IPS-15b (cell line): ENCODE measurements at regions not wholly inside any gene's neighbourhood (a gene's known extent, or its start where the extent isn't known, plus 50 kb on each side); places are given as distances from the start of the nearest gene placed in this dataset.
A peak's percentile ranks its signal among the peaks of the same experiment; 100 is the strongest.
"Not testable (repeated sequence)": the region's sequence is repeated elsewhere in the genome, so short reads cannot be mapped to it uniquely, and the experiment has no call there.

Experiments
- H3K27me3 ChIP-seq: one replicate; pipeline ENCODE4 v1.6.1; 2013; ENCODE audit warnings: low read length; ENCODE audit not compliant: control insufficient read depth, insufficient read depth
- H3K36me3 ChIP-seq: one replicate; pipeline ENCODE4 v1.6.1; 2013; ENCODE audit warnings: low read length; ENCODE audit not compliant: control insufficient read depth, insufficient read depth
- H3K4me1 ChIP-seq: one replicate; pipeline ENCODE4 v1.6.1; 2013; ENCODE audit warnings: mild to moderate bottlenecking, low read length; ENCODE audit not compliant: control insufficient read depth, insufficient read depth
- H3K4me3 ChIP-seq: one replicate; pipeline ENCODE4 v1.5.1; 2013; ENCODE audit warnings: low read depth, low read length
- H3K9ac ChIP-seq: one replicate; pipeline ENCODE4 v1.6.1; 2013; ENCODE audit warnings: low read depth, mild to moderate bottlenecking, low read length
- H3K9me3 ChIP-seq: one replicate; pipeline ENCODE4 v1.6.1; 2013; ENCODE audit warnings: mild to moderate bottlenecking, low read length; ENCODE audit not compliant: control insufficient read depth, insufficient read depth

DNA sequence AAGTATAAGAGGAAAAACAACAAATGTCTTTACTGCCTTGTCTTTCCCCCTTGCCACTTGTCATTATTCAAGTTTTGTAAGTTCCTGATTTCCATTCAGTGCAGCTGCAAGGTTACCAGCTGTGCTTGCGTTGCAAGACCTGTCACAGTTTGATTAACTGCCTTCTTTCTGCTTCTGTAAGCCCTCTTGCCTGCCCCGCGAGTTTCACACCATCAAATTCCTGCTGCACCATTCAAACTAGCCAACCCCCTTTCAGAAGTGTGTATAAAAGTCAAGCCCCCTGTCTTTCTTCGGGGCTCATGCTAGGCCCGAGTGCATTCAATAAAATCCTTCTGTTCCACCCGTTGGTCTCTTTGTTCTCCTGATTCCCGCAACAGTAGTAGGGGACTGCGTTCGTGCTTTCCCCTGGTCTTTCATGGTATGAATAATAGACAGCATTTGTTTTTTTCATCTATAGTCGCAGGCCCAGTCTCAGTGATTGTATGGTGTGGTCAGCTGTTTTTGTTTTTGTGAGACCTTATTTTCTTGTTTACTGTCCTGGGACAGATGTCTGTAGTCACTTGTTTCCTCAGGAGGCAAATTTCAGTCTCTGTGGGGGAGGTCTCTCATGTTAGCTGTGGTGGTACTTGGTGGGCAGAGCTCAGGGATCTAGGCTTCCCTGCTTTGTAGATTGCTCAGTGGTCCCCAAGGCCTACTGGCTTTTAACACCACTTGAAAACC, 159.1 kb upstream of the NOTCH2NLA start:
- not testable (repeated sequence) for H3K4me3 ChIP-seq, H3K9me3 ChIP-seq, H3K9ac ChIP-seq, H3K36me3 ChIP-seq, H3K4me1 ChIP-seq, H3K27me3 ChIP-seq

DNA sequence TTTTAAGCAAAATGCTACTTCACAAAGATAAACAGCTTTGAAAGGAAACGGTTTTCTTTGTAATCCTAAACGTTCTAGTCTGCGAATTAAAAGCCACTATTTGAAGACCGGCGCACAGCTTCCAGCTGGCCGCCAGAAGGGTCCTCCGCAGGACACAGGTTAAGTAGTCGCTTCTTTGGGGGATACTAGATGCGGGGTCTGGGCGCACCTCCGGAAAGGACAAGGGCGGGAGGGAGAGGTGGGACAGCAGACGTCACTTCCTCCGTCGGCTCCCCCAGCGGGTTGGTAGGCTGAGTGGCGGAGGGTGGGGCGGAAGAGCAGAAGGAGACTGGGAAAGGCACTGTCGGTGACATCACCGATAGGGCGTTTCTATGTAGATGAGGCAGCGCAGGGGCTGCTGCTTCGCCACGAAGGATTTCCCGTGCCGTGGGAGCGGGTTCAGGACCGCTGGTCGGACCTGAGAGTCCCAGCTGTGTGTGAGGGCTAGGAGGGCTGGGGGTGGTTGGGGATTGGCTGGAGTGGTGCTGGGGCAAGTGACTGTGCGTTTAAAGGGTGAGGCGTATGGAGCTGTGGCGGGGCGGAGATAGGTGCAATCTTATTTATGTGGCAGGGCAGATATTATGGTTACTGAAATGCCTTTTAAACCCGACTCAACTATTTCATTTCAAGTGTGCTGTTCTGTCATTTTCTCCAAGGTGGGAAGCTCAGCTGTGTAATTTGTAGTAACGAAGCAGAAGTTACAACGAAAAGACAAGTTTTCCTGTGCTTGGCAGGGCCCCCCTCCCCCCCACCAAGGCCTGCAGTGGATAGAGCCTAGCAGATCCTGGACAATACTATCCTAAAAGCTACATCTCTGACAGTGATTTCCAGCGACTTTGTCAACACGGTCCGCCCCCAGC, 158.3 kb upstream of the NOTCH2NLA start:
- H3K9ac ChIP-seq, H3K4me1 ChIP-seq, H3K27me3 ChIP-seq, H3K9me3 ChIP-seq, H3K36me3 ChIP-seq: not testable (repeated sequence)
- peak overlapping the region; percentile 39 for H3K4me3 ChIP-seq

DNA sequence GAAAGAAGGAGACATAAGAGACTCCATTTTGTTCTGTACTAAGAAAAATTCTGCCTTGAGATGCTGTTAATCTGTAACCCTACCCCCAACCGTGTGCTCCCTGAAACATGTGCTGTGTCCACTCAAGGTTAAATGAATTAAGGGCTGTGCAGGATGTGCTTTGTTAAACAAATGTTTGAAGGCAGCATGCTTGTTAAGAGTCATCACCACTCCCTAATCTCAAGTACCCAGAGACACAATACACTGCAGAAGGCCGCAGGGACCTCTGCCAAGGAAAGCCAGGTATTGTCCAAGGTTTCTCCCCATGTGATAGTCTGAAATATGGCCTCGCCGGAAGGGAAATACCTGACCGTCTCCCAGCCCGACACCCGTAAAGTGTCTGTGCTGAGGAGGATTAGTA, 152.4 kb upstream of the NOTCH2NLA start:
- H3K27me3 ChIP-seq, H3K4me3 ChIP-seq, H3K9me3 ChIP-seq, H3K36me3 ChIP-seq, H3K4me1 ChIP-seq, H3K9ac ChIP-seq: not testable (repeated sequence)

DNA sequence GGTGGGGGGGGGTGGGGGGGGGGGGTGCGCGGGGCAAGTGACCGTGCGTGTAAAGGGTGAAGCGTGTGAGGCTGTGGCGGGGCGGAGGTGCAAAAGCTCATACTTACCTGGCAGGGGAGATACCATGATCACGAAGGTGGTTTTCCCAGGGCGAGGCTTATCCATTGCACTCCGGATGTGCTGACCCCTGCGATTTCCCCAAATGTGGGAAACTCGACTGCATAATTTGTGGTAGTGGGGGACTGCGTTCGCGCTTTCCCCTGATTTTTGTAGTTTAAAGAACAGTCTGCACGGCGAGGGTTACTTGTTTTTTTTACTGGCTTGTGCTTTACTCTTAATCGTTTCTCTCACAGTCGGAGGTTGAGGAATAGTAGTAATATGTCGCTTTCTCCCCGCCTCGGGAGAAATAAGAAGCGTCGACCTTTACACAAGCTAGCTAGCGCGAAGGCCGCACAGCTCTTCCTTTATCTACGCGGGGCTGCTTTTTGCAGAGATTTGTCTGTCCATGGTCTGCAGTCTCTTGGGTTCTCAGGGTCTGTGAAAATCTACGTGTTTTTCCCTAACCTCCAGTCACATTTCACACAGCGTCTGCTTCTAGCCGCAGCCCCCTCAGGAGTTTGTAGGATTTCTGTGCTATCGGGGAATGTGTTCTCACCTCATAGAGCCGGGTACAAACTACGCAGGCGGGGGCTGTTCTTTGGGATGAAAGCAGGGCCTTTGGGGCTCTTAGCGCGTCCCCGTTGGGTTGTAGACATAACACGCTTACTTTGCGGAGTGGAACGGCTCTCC, 148.1 kb upstream of the NOTCH2NLA start:
- H3K9ac ChIP-seq, H3K36me3 ChIP-seq, H3K9me3 ChIP-seq, H3K27me3 ChIP-seq, H3K4me1 ChIP-seq, H3K4me3 ChIP-seq: not testable (repeated sequence)

DNA sequence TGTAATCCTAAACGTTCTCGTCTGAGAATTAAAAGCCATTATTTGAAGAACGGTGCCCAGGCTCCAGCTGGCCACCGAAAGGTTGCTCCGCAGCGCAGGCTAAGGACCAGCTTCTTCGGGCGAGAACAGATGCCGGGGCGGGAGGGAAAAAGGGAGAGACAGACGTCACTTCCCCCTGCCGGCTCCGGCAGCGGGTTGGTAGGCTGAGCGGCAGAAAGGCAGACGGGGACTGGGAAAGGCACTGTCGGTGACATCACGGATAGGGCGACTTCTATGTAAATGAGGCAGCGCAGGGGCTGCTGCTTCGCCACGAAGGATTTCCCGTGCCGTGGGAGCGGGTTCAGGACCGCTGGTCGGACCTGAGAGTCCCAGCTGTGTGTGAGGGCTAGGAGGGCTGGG, 147.5 kb upstream of the NOTCH2NLA start:
- not testable (repeated sequence) for H3K4me1 ChIP-seq, H3K9me3 ChIP-seq, H3K4me3 ChIP-seq, H3K36me3 ChIP-seq, H3K9ac ChIP-seq, H3K27me3 ChIP-seq

DNA sequence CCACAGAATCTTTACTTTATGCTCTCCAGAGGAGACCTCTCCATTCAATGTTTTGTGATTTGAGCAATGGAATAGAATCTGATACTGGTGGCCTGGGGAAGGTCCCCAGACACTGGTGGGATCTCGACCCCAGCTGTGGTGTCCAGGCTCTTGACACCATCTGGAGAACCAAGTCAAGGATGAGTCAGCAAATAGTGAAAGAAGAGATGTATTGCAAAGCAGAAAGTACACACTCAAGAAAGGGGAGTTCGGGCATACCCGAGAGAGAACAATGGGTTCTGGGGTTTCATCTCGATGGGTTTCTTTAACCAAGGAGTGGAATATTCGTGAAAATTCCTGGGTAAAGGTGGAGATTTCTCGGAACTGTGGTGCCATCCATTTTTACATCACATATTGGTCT, 146.3 kb upstream of the NOTCH2NLA start:
- not testable (repeated sequence) for H3K9ac ChIP-seq, H3K4me1 ChIP-seq, H3K36me3 ChIP-seq, H3K4me3 ChIP-seq, H3K9me3 ChIP-seq, H3K27me3 ChIP-seq

DNA sequence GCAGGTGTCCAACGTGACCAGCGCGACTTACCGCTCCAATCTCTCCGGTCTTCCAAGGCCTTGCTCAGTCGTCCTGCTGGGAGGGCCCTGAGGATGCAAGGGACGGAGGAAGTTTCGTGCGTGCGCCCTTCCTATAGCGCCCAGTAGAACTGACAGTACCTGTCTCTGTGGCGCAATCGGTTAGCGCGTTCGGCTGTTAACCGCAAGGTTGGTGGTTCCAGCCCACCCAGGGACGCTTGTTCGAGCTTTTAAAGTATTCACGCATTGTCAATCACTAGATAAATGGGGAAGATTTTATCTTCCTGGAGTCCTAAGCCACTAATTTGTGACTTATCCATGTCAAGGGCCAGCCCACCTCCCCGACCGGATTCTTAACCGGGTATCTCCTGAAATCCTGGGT, 141.1 kb upstream of the NOTCH2NLA start:
- H3K4me3 ChIP-seq: peak overlapping the region; percentile 35
- not testable (repeated sequence) for H3K4me1 ChIP-seq, H3K9me3 ChIP-seq, H3K36me3 ChIP-seq, H3K9ac ChIP-seq, H3K27me3 ChIP-seq

DNA sequence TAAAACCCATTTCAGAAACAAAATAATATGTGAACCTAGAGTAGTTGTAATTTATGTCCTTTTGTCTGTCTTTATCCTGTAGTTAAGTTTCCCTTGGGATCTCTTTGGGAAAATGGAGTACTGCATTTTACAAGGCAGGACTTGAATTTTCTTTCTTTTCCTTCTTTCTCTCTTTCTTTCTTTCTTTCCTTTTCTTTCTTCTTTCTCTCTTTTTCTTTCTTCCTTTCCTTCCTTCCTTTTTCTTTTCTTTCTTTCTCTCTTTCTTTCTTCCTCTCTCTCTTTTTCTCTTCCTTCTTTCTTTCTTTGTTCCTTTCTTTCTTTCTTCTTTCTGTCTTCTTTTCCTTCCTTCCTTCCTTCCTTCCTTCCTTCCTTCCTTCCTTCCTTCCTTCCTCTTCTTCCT, 126.6 kb upstream of the NOTCH2NLA start:
- not testable (repeated sequence) for H3K36me3 ChIP-seq, H3K9me3 ChIP-seq, H3K4me1 ChIP-seq, H3K4me3 ChIP-seq, H3K27me3 ChIP-seq, H3K9ac ChIP-seq

DNA sequence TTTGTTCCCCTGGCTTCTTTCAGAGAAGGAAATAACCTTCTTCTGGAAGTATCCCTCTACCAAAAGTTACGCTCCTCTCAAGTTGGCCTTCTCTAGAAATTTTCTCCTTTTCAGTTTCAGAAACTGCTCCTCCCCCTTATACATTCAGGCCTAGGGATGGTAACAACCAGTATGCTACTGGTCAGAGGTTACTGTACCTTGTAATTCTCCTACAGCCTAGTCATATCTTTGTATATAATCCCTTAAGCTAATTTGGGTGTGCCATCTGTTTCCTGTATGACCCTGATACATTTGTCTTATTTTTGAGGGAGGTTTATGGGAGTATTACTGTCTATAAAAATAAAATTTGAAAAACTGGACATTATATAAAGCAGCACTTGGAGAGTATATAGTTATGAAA, 98.0 kb upstream of the NOTCH2NLA start:
- not testable (repeated sequence) for H3K4me1 ChIP-seq, H3K27me3 ChIP-seq, H3K9me3 ChIP-seq, H3K9ac ChIP-seq, H3K36me3 ChIP-seq, H3K4me3 ChIP-seq

DNA sequence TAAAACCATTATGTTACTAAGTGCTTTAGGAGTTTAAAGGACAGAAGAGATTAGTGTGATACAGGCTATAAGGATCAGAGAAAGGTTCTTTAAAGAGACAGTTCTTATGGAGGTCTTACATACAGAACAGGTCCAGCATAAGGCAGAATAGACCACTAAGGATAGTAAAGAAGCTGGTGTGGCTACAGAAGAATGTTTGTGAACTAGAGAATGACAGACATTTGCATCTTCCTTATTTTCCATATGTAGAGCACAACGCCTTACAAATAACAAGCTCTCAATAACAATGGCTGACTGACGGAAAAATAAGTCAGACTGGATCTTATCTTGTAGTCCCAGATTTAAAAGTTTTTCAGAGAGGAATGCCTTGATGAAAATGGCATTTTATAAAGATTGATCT, 95.6 kb upstream of the NOTCH2NLA start:
- not testable (repeated sequence) for H3K9me3 ChIP-seq, H3K4me3 ChIP-seq, H3K36me3 ChIP-seq, H3K27me3 ChIP-seq, H3K9ac ChIP-seq, H3K4me1 ChIP-seq

DNA sequence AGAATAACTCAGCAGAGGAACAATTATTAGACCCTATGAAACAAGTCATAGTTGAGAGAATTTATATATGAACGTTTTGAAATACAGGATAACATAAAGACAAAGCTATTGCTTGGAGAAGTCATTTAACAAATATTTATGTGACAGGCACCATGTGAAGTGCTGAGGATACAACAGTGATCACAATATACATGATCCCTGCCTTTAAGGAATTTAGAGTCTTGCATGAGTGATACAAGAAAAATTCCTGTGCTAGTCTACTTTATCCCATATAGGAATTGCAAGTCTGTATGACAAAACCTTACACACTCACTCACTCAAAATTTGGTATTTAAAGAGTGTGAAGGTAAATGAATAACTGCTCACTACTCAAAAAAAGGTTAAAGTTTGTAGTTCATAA, 94.5 kb upstream of the NOTCH2NLA start:
- not testable (repeated sequence) for H3K27me3 ChIP-seq, H3K4me3 ChIP-seq, H3K9me3 ChIP-seq, H3K36me3 ChIP-seq, H3K4me1 ChIP-seq, H3K9ac ChIP-seq

DNA sequence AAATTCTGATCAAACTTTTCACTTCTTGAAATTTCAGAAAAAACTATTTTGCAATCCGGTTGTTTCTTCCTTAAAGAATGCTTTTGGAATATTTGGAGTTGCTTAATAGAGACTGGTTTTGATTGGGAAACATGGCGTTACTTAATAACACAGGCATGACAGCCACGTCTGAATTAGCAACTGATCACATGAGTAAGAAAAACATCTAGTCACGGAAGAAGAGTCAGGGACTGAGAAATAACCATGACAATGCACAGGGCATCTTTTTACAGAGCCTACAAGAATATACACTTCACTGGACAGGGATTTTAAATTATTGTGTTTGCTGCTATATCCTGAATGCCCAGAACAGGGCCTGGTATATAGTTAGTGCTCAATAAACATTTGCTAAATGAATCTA, 94.1 kb upstream of the NOTCH2NLA start:
- not testable (repeated sequence) for H3K9ac ChIP-seq

More for the DNA sequence above, 94.1 kb upstream of the NOTCH2NLA start:
- not testable (repeated sequence) for H3K4me3 ChIP-seq, H3K4me1 ChIP-seq, H3K27me3 ChIP-seq, H3K9me3 ChIP-seq, H3K36me3 ChIP-seq
